ENCODE measurements at regions not wholly inside any gene's neighbourhood (a gene's known extent, or its start where the extent isn't known, plus 50 kb on each side); places are given as distances from the start of the nearest gene placed in this dataset.
A peak's percentile ranks its signal among the peaks of the same experiment; 100 is the strongest.
"Not testable (repeated sequence)": the region's sequence is repeated elsewhere in the genome, so short reads cannot be mapped to it uniquely, and the experiment has no call there.

DNA sequence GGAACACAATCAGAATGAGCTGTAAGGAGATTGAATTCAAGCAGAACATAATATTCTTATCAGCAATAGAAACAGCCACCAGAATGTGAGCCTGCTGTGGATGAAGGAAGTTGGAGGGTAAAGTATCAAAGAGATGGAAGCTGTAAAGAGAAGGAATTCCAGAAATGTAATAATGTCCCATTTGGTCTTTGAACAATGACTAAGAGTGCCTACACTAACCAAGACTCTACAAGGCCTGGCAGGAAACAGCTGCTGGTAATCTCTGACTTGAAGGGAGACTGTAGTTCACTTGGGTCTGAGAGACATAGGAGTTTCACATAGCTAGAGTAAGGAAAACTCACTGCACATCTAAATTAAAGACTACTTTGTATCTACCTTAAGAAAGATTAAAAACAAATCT is 1176.0 kb upstream of the ALCAM start:
- no peak for DNase-seq

DNA sequence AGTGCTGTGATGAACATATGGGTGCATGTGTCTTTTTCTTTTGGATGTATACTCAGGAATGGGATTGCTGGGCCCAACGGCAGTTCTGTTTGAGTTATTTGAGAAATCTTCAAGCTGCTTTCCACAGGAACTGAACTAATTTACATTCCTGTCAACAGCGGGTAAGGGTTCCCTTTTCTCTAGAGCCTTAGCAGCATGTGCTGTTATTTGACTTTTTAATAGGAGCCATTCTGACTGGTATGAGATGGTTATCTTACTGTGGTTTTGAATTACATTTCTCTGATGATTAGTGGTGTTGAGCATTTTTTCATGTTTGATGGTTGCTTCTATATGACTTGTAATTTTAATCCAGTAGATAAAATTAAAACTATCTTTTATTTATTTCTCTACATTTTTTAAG is 1168.6 kb upstream of the ALCAM start:
- no peak for DNase-seq

DNA sequence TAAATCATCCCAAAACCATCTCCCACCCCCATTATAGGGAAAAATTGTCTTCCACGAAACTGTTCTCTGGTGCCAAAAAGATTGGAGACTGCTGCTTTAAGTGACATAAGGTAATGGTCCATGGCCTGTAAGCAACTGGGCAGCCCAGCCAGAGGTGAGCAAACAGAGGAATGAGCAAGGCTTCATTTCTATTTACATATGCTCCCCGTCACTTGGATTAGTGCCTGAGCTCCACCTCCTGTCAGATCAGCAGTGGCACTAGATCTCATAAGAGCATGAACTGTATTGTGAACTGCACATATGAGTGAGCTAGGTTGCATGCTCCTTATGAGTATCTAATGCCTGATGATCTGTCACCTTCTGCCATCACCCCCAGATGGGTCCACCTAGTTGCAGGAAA is 1159.8 kb upstream of the ALCAM start:
- DNase-seq: peak; percentile 19

DNA sequence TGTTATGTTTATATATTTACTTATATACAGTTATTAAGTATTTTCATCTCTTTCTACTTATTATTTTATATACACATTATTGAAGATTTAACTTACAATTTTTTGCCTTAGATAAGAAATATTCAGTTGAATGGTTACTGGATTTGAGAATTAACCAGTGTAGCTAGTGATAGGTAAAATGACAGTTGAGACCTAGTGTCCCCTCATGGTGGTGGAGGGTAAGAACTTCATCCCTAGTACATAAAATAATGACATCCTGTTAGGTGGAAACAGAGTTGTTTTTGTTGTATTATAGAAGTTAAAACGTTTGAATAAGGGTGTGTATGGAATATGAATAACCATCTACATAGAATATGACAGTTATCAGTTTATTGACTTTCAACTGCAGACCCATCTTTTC is 1152.4 kb upstream of the ALCAM start:
- DNase-seq: no peak

DNA sequence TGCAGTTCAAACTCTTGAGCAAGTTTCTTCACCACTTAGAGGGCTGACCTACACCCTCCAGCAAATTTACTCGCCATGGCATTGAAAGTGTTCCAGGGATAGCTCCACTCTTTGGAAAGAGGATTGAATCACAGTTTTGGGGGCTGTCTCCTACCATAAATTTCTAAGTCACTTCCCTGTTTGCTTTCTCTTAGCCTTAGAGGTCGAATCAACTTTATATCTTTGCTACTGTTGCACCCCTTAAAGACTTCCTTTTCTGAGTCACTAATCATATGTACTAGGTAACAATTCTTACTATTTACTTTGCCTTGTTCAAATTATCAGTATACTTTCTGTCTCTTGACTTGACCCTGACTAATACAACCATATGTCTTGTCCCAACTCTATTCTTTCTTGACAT is 1151.8 kb upstream of the ALCAM start:
- DNase-seq: no peak

DNA sequence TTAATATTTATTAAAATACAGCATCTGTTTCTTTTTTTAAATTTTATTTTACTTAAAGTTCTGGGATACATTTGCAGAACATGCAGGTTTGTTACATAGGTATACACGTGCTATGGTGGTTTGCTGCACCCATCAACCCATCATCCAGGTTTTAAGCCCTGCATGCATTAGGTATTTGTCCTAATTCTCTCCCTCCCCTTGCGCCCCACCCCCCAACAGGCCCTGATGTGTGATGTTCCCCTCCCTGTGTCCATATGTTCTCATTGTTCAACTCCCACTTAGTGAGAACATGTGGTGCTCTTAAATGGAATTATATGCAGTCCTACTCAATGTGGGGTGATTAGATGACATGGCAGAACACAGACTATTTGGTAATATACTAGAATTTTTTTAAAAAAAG is 1147.7 kb upstream of the ALCAM start:
- DNase-seq: not testable (repeated sequence)

DNA sequence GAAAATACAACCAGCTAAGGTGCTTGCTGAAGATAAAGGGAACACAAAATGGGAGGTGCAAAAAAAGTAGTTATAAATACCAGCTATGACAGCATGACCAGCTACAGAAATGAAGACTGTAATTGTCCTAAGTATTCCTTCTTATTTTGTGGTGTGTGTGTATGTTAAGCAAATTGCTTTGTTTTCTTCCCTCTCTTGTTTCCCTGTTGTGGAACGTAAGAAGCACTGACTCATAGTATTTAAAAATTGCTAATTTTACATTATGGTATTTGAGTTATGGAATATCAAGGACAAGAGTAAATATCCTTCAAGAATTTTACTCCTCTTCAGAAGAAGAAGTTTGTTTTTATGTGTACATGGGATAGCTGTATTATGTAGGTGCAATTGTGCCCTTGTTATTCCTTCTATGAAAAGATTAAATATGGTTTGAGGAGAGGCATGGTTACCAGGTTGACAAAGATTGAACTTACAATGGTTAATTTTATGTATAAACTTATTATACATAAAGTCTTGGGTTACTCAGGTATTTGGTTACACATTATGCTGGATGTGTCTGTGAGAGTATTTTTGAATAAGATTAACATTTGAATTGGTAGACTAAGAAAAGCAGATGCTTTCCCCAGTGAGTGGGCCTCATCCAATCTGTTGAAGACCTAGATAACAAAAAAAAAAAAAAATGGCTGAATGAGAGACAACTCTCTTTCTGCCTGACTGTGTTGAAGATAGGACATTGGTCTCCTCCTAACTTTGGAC is 1132.1 kb upstream of the ALCAM start:
- no peak for DNase-seq

DNA sequence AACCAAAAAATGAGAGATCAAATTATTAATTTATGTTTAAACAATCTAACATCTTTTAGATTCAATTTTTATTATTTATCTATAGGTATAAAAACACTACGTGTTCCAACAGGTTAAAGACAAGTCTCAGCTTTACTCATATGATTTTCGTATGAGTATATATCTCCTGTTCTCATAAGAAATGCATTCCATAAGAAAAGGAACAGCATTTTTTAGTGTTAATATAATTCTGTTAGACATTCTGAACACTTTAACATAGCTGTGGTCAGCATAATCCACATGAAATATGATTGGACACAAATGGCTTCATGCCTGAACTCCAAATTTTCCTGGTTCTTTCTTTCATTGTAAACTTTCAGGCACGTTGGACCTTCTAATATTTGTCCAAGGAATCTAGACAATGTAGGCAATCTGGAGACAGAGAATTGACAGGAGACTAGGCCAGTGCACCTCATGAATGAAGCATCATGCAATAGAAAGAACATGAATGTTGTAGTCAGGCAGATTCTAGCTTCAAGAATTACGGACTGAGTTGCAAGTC is 1122.0 kb upstream of the ALCAM start:
- DNase-seq: no peak

DNA sequence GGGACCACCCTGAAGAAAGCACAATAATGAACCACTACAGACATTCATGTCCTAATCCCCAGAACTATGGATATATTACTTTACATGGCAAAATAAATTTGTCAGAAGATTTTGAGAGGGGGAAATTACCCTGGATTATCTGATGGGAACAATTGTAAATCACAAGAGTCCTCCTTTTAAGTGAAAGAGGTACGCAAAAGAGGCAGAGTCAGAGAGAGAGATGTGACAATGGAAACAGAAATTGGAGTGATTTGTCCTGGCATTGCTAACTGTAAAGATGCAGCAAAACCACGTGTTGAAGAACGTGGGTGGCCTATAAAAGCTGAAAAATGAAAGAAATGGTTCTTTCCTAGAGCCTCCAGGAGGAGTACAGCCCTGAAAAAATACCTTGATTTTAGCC is 1121.4 kb upstream of the ALCAM start:
- DNase-seq: no peak

DNA sequence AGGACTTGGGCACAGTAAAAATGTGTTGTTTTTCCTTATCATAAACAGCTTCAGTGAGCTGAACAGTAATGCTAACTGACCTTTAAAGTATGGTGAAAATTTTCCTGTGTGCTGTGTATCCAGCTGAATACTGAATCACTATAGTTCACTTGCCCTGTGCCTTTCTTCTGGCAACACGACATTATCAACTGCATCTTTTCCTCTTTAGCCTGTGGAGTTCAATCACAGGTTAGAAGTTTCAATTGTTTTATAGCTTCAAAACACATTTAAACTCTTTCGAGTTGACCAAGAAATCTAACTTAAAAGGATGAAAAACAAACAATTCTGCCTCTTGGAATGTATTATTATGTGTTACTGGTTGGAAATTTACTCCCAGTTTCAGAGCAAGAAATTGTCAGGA is 1120.7 kb upstream of the ALCAM start:
- no peak for DNase-seq

DNA sequence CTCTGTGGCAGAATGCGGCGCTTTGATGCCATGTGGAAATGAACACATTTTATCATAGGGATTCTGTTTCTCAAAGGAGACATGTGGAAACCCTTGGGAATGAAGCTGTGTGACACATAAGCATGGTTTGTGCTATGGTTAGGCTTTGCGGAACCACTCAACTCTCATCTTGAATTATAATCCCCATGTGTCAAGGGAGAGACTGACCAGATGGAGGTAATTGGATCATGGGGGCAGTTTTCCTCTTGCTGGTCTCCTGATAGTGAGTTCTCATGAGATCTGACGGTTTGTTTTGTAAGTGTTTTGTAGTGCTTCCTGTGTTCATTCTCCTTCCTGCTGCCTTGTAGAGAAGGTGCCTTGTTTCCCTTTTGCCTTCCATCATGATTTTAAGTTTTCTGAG is 1109.2 kb upstream of the ALCAM start:
- no peak for DNase-seq

DNA sequence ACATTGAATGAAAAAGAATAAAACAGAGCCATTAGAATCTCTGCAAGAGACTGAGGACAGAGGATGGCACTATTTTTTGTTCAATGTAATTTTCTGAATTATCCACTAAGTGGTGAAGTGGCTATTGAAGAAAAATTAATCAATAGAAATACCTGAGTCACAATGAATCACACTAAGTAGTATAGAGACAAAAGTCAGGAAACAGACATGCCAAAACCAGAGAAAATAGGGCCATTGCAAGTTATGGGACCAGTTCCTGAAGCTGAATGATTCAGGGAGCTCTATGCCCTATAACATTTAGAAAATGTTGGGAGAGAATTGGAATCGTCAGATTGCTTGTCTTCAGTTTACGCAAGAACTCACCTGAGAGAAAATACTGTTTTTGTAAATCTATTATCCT is 1103.2 kb upstream of the ALCAM start:
- no peak for DNase-seq

DNA sequence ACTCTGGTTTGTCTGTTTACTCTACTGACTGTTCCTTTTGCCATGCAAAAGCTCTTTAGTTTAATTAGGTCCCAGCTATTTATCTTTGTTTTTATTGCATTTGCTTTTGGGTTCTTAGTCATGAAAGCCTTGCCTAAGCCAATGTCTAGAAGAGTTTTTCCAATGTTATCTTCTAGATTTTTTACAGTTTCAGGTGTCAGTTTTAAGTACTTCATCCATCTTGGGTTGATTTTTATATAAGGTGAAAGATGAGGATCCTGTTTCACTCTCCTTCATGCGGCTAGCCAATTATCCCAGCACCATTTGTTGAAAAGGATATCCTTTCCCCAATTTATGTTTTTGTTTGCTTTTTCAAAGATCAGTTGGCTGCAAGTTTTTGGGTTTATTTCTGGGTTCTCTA is 1100.5 kb upstream of the ALCAM start:
- not testable (repeated sequence) for DNase-seq

DNA sequence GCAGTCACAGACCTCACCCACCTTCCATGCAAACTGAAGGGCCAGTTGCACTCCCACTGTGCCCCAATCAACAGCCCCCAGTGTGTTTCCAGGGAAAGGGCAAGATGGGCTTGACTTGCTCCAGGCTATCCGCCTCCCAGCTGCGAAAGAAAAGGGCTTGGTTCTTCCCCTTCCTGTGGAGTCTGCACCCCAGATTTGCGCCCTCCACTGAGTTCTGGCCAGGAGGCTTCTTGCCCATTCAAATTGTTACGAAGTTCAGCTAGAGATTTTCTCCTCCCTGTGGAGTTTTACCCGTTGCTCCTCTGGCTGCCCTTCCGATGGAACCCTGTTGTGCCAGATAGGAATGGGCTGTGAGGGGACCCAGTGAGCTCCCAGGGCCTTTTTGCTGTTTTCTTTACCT is 1096.9 kb upstream of the ALCAM start:
- DNase-seq: no peak

DNA sequence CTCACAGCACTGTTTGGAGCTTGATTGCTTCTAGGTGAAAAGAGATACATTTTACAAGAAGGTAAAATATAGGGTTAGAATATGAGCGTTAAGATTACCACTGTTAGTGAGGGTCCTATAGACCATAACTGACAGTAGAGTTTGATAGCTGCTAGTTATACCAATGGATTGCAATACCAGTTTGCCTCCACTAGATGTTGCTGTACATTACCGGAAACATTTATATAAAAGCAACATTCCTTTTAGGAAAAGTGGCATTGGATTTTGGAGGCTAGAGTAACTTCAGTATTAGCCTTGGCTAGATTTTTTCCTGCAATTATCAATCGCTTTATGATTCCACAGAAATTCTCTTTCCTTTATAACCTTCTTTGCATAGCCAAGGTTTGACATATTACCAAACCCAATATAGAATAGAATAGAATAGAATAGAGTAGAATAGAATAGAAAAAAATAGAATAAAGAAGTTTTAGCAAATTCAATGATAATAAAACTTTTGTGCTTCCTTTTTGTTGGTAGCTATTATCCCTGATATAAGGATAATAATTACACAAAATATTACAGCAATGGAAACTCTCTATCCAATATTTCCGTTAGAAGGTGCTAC is 1093.6 kb upstream of the ALCAM start:
- DNase-seq: peak; percentile 44

DNA sequence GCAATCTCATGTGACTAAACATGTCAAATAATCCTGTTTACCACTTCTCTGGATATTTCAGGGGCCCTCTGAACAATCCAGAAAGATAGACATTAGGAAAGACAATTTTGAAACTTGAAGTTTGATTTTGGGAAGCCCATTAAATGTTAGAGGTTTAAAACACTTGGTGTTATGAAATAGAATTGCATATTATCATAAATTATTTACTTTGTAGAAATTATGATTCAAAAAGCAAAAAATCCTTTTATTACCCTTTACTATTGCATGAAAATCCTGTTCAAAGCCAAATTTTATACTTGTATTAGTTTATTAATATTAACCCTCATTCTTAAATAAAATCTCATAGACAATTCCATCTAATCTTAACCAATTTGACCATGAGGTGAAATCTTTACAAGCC is 1091.5 kb upstream of the ALCAM start:
- no peak for DNase-seq

DNA sequence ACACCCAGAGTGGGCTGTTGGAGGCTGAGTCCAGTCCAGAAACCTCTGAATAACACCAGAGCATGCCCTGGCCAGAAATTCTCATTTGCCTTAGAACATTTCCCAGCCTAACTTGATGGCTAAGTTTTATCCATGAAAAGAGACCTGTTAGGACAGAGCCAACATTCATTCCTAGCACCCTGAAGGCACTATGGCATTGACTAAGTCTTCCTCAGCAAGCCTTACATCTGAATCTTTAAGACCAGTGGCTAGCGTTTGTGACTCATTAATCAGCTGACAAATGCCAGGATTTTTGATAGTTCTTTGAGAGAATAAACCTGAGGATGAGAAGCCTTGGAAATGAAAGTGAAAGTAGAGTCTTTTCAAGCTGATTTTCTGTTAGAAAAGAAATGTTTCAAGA is 1087.1 kb upstream of the ALCAM start:
- no peak for DNase-seq

DNA sequence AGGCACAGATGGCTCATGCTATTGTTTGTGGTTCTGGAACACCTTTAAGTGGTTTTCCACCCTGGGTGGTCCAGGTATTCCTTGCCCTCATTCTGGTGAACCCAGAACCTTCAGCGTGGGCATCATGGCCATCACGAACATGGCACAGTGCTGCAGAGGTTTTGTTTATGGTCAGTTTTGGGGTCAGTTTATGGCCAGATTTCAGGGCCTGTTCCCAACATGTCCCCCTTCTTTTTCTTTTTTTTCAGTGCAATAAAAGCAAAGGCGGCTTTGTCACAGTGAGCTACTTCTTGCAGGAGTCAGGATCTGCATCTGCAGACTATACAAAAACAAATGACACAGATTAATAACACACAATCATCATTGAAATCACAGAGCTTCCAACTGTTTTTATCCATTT is 1085.0 kb upstream of the ALCAM start:
- no peak for DNase-seq

DNA sequence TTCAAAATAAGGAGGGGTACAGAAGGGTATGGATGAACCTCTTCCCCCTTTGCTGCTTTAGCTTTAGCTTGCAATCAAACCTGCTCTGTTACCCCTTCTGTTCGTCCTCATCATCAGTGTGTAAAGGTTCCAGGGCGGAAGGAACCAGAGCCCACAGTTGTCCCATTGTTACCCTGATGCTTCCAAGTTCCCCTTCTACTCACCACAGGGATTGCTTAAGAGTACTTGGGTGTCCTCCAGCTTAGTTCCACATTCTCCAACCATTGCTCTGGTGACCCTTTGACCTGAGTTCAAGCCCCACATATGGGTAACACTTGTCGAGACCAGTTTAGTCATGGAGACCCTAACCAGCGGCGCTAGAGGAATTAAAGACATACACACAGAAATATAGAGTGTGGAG is 1080.1 kb upstream of the ALCAM start:
- no peak for DNase-seq

DNA sequence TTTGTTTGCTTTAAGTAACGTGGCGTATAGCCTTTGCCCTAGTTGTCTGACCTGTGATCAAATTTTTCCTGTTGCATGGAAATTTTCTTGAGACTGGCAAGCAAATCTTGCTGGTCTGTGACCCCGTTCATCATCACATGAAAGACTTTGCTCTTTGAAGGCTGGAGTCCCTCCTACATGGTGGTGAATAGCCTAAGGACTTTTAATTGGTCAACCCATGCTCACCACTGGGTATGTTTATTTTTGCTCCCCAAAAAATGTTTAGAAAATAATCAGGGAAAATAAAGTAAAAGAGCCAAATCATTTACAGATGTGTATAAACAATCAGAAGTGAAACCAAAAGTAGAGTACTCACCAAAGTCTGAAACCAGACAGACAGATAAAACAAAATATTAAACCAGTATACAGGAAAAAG is 1075.3 kb upstream of the ALCAM start:
- DNase-seq: no peak

DNA sequence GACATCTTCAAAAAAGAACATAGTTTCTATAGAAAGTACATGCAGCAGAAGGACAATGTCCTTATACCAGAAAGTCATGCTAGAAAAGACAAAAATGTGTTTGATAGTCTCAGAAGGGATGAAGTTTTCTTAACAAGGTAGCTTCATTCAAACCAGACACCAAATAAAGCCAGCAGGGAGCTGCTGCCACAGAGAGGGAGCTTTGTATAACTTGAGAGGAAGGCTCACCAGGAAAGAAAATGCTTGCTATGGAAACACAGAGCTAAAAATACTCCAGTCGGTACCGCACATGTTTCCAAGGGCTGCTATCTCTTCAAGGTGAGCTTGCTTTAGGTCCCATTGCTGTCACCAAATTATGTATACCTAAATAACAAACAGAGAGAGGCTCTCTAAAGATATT is 1074.8 kb upstream of the ALCAM start:
- DNase-seq: peak; percentile 49

DNA sequence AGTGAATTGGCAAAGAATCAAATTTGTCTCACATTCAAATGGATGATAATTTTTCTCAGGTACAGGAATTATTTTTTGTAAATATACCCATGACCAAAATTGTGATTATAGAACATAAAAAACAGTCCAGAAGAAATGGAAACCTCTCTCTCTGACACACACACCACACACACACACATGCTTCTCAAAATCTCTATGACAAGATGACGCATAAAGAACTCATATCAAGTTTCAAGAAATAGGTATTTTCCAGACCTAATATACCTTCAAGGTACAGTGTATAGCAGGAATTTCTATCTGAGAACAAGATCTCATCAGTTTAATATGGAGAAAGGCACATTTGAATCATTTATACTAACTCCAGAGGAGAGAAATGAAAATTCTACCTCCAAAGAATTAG is 1069.1 kb upstream of the ALCAM start:
- DNase-seq: no peak

DNA sequence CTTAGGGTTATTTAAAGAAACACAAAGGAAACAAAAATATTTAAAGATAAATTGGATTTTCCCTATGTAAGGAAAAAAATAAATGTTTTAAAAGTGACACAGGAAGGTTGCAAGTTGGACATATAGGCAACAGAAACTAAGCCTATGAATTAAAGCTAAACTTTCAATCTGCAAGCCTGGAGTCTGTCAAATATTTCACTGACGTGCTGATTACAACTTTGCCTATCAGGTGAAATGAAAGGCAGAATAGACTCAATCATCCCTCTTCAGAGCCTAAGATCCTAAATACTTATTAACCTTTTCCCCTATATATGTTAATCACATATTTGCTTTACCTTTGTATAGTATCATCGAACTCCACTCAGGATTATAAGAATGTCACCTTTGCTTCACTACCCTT is 1068.0 kb upstream of the ALCAM start:
- DNase-seq: no peak

DNA sequence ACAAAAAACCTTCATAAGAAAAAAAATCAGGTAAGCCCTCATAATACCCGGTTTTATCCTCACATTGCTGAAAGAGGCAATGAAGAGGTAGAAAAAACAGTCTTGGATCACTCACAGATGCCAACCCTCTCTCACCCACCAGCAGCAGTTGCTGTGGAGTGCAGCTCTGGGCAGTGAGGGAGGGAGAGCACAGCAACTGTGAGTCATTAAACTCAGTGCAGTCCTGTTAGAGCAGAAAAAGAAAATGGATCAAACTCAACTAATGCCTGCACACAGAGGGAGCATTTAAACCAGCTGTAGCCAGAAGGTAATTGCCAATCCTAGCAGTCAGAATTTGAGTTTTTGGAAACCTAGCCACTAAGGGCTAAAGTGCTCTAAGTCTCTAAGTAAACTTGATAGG is 1050.6 kb upstream of the ALCAM start:
- DNase-seq: no peak

DNA sequence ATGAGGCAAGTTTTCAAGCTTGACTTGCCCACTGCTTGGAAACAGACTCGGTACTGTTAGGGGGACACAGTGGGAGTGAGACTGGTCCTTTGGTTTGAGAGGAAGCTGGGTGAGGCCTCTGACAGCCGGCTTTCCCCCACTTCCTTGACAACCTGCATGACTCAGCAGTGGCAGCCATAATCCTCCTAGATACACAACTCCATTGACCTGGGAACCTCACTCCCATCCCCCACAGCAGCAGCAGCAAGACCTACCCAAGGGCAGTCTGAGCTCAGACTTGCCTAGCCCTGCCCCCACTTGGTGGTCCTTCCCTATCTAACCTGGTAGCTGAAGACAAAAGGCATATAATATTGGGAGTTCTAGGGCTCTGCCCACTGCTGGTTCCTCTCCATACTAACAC is 1043.5 kb upstream of the ALCAM start:
- no peak for DNase-seq

All from NCI-H146 (cell line).